Motor neuron (in vitro differentiated cells): ENCODE measurements at regions not wholly inside any gene's neighbourhood (a gene's known extent, or its start where the extent isn't known, plus 50 kb on each side); places are given as distances from the start of the nearest gene placed in this dataset.
"Not testable (repeated sequence)": the region's sequence is repeated elsewhere in the genome, so short reads cannot be mapped to it uniquely, and the experiment has no call there.

Source experiments
- ATAC-seq, 8 experiments: fragments of 200-7000 bp; cut with Tn5 transposase; replicated peaks in 6 of 8; 2 replicates each; pipeline ENCODE4 v1.8.0; 2021; ENCODE audit warnings: mild to moderate bottlenecking in 8 of 8, moderate library complexity in 8 of 8
- H3K27ac ChIP-seq, 2 donors: fragments of 250-450 bp; sonication (Bioruptor Pico); 2 replicates each; pipeline ENCODE4 v1.9.0; 2021; ENCODE audit warnings: antibody characterized with exemption in 2 of 2, mild to moderate bottlenecking in 2 of 2, moderate library complexity in 1 of 2
- H3K4me1 ChIP-seq, 2 donors: fragments of 250-450 bp; sonication (Bioruptor Pico); replicated peaks in 1 of 2; 2 replicates each; pipeline ENCODE4 v1.6.1; 2021; ENCODE audit warnings: antibody characterized with exemption in 2 of 2, mild to moderate bottlenecking in 2 of 2, moderate library complexity in 1 of 2
- H3K4me3 ChIP-seq, 5 donors: fragments of 250-450 bp; sonication (Bioruptor Pico); 2 replicates each; pipeline ENCODE4 v1.9.0; 2021; ENCODE audit warnings: antibody characterized with exemption in 5 of 5, mild to moderate bottlenecking in 5 of 5, moderate library complexity in 4 of 5
- WGBS, 10 experiments: fragments of 450-650 bp; shearing (Covaris generic); methylation state at CpG; one replicate each; pipeline ENCODE4 v1.0.0; 2022; 5-methylcytosine and 5-hydroxymethylcytosine counted together
- in situ Hi-C, 9 experiments: fragments of 400-800 bp; cut with MboI; loops; one replicate each; pipeline ENCODE4 v1.15.0; 2021; ENCODE audit warnings: low sequenced_read_pairs in 9 of 9, low pct_unique_long_range_greater_than_20kb in 2 of 9; ENCODE audit not compliant: unreplicated experiment in 9 of 9

DNA sequence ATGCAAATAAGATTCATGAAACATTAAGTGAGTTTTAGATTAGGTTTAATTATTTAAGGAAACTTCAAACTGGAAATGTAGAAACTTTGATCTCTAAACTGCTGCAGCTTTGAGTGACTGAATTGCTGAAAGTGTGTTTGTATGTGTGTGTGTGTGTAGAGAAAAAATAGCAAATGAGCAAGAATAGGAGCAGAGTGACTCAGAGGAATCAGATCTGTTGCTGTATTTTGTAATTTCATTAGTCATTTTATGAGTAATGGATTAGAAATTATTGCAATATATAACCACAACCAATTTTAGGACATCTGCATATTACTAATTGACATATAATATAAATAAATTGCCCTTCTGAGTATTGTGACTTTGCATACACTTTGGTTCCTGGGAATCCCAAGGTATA is 52.8 kb upstream of the SLC9A9 start:
- no peak overlapping the region for H3K27ac ChIP-seq
- no peak overlapping the region for H3K4me3 ChIP-seq
- H3K4me1 ChIP-seq: peaks cover 20 to 26% of the 10 kb centered on the region in 2 donors
- in situ Hi-C loops: no loop called here
- peak in 1 of 8 experiments; percentile 10 for ATAC-seq

DNA sequence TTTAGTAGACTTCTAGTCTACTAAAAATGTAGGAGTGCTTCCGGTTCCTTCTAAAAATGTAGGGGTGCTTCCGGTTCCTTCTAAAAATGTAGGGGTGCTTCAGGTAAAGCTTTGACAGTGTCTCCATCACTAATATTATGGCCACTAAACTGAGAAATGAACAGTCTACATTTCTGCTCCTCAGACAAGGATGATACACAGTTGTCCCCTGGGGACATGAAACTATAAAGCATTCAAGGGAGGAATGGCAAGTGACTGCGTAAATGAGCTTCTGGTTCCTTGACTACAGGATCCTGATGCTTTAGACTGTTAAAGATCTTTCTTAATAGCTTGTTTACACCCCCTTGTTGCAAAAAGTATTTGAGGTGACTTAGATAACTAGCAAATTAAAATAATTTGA is 53.9 kb upstream of the SLC9A9 start:
- ATAC-seq: peak in 3 of 8 experiments; percentile 43 to 61 (median 51)
- no peak overlapping the region for H3K27ac ChIP-seq
- 88 to 100% (median 91%) methylated on average over 1 to 3 of the region's 3 CpGs; no CpG with 5 or more reads in 4 of the 10 experiments for WGBS, 10 experiments
- no peak overlapping the region for H3K4me3 ChIP-seq
- H3K4me1 ChIP-seq: peaks cover 20 to 26% of the 10 kb centered on the region in 2 donors
- in situ Hi-C loops: no loop called here

DNA sequence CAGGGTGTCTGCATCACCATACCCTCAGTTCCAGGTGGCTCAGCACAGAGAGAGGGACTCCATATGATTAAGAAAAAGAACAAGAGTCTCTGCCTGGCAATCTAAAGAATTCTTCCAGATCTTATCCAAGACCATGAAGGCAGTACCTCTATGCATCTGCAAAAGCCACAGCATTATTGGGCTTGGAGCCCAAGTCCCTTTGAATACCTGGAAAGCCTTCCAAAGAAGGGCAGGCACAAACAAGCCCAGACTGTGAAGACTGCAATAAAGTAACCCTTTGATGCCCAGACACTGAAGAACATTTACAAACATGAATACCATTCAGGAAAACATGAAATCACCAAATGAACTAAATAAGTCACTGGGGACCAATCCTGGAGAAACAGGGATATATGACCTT is 60.9 kb upstream of the DIPK2A start:
- Histone ChIP-seq H3K27ac (no peak overlapping the region), H3K4me3 (no peak overlapping the region), H3K4me1 (no peaks in the 10 kb centered on the region)
- in situ Hi-C loops: no loop called here
- ATAC-seq: no peak

DNA sequence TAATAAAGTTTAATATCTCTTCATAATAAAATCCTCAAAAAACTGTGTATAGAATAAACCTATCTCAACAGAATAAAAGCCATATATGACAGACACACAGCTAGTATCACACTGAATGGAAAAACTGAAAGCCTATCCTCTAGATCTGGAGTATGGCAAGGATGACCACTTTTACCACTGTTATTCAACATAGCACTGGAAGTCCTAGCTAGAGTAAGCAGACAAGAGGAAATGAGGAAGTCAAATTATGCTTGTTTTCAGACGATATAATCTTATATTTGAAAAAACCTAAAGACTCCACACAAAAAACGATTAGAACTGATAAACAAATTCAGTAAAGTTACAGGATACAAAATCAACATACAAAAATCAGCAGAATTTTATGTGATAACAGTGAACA is 57.4 kb upstream of the DIPK2A start:
- no peak overlapping the region for H3K27ac ChIP-seq
- WGBS, 10 experiments: 2 to 90% (median 66%) methylated on average over 1 to 2 of the region's 2 CpGs
- no peaks in the 10 kb centered on the region for H3K4me1 ChIP-seq
- no peak overlapping the region for H3K4me3 ChIP-seq
- ATAC-seq: no peak
- in situ Hi-C loops: no loop called here

DNA sequence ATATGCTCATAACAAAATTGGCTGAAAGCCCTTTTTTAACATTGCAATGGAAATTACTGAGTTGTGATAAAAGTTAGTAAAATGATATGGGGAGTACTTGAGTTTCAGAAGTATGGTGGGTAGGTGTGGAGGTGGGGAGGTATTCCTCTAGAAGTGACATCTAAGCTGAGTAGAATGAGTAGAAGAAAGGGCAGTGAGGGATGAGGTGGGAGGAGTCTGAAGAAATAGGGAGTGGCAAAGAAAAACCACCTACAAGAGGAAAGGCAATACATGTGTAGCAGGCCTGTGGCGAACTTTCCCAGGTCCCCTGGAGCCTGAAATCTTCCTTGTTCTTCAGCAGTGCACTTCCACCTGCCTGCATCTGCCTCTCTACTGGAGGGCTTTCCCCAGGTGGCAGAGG is 52.8 kb upstream of the DIPK2A start:
- Histone ChIP-seq H3K4me3 (no peak overlapping the region), H3K27ac (no peak overlapping the region), H3K4me1 (no peaks in the 10 kb centered on the region)
- ATAC-seq: no peak
- in situ Hi-C loops: no loop called here
- 50 to 100% (median 70%) methylated on average over 1 of the region's 1 CpG; no CpG with 5 or more reads in 3 of the 10 experiments for WGBS, 10 experiments

DNA sequence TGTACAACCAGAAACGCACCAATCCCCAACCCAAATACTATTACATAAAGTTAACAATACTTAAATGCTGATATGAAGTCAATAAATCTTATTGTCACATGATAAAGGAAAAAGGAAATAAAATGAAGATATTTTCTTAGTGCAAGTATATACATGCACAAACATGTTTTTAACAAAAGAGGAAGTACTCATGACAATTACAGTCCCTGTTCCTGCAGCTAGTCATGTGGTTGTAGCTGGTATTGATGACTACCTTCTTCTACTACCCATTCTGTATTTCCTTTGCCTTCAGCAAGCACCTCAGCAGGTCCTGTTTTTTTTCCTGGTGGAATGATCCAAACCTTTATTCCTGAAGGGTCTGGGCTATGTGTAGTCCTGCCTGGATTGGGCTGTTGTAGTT is 50.4 kb upstream of the DIPK2A start:
- H3K4me1 ChIP-seq, ATAC-seq, in situ Hi-C loops, H3K4me3 ChIP-seq, H3K27ac ChIP-seq: not testable (repeated sequence)
- 0 to 100% (median 67%) methylated on average over 1 of the region's 1 CpG; no CpG with 5 or more reads in 1 of the 10 experiments for WGBS, 10 experiments
